NCI-H510A (cell line): ENCODE measurements at regions not wholly inside any gene's neighbourhood (a gene's known extent, or its start where the extent isn't known, plus 50 kb on each side); places are given as distances from the start of the nearest gene placed in this dataset.

ENCODE experiments used
- DNase-seq: peaks from one replicate; lab custom pipeline; 2025; lab: John Stamatoyannopoulos, UW

- DNase-seq = no peak
These were observed 142.0 kb downstream of the PTPN20 start for GRCh38 chr10:47053081-47053798.

- DNase-seq = no peak
These were observed 143.7 kb downstream of the PTPN20 start for GRCh38 chr10:47054974-47055373.

GRCh38 chr10:47055386-47056246 is 144.4 kb downstream of the PTPN20 start:
- DNase-seq = no peak

- no peak for DNase-seq
These were observed 145.0 kb downstream of the PTPN20 start for GRCh38 chr10:47056247-47056510.

- no peak for DNase-seq
These were observed 146.2 kb downstream of the PTPN20 start for GRCh38 chr10:47057471-47057870.

GRCh38 chr10:47058032-47058702 is 146.9 kb downstream of the PTPN20 start:
- no peak for DNase-seq

- DNase-seq = peak; percentile 27
These were observed 147.7 kb downstream of the PTPN20 start for GRCh38 chr10:47058961-47059391.

- no peak for DNase-seq
These were observed 148.5 kb downstream of the PTPN20 start for GRCh38 chr10:47059606-47060311.

- DNase-seq = no peak
These were observed 149.1 kb downstream of the PTPN20 start for GRCh38 chr10:47060356-47060755.

- no peak for DNase-seq
These were observed 149.8 kb downstream of the PTPN20 start for GRCh38 chr10:47060993-47061500.

- DNase-seq = no peak
These were observed 150.5 kb downstream of the PTPN20 start for GRCh38 chr10:47061776-47062175.

- no peak for DNase-seq
These were observed 151.4 kb downstream of the PTPN20 start for GRCh38 chr10:47062441-47063200.

- DNase-seq = no peak
These were observed 152.6 kb downstream of the PTPN20 start for GRCh38 chr10:47063858-47064257.

- no peak for DNase-seq
These were observed 154.7 kb downstream of the PTPN20 start for GRCh38 chr10:47065903-47066302.

- DNase-seq = no peak
These were observed 157.0 kb downstream of the PTPN20 start for GRCh38 chr10:47067949-47068940.

GRCh38 chr10:47070541-47070940 is 159.3 kb downstream of the PTPN20 start:
- no peak for DNase-seq

GRCh38 chr10:47071891-47072290 is 160.7 kb downstream of the PTPN20 start:
- no peak for DNase-seq

- no peak for DNase-seq
These were observed 162.7 kb downstream of the PTPN20 start for GRCh38 chr10:47073967-47074366.

- DNase-seq = no peak
These were observed 165.7 kb downstream of the PTPN20 start for GRCh38 chr10:47076949-47077361.

- no peak for DNase-seq
These were observed 166.2 kb downstream of the PTPN20 start for GRCh38 chr10:47077386-47077785.
